Activated CD4-positive, alpha-beta T cell treated with anti-CD3 and anti-CD28 coated beads, Interleukin-2, amount 50 U/mL, for 1 hour (primary cell): ENCODE measurements at regions not wholly inside any gene's neighbourhood (a gene's known extent, or its start where the extent isn't known, plus 50 kb on each side); places are given as distances from the start of the nearest gene placed in this dataset.

Experiments used
- DNase-seq: peaks from one replicate; pipeline ENCODE4 v3.0.0-alpha.2; 2020

DNA sequence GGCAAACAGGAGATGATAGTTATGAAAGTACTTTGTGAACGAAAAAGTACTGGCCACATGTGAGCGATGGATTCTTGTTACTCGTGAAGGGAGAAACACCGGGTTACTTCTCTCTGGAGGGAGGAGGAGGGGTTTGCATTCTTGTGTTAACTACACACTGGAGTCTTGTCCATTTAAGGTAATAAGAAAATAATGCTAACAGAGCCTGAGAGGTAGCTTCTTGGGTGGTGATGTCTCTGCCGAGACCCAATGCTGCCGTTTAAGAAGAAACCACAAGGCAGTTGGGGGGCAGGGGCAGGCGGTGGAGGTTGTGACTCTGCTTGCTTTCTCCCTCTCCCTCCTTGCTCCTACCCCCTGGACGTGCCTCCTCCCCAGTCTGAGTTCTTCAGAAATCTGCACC is 100.9 kb upstream of the ROPN1 start:
- DNase-seq = no peak

DNA sequence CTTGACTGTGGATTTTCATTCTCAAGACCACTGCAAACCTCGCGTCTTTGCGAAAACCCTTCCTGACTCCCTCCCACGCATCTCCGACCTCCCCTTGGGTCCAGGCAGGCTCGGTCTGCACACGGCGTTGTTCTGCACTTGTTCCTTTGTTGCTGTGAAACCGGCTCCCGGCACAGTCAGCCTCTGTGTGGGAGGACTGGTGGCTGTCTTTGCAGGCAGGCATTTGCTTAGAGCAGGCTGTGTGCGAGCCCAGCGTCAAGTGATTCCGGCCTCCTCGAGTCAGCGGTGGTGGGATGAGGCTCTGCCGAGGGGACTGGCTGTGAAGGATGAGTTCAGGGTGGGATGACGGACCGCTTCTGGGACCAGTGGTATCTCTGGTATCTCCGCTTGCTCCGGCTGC is 102.6 kb upstream of the ROPN1 start:
- DNase-seq = no peak

DNA sequence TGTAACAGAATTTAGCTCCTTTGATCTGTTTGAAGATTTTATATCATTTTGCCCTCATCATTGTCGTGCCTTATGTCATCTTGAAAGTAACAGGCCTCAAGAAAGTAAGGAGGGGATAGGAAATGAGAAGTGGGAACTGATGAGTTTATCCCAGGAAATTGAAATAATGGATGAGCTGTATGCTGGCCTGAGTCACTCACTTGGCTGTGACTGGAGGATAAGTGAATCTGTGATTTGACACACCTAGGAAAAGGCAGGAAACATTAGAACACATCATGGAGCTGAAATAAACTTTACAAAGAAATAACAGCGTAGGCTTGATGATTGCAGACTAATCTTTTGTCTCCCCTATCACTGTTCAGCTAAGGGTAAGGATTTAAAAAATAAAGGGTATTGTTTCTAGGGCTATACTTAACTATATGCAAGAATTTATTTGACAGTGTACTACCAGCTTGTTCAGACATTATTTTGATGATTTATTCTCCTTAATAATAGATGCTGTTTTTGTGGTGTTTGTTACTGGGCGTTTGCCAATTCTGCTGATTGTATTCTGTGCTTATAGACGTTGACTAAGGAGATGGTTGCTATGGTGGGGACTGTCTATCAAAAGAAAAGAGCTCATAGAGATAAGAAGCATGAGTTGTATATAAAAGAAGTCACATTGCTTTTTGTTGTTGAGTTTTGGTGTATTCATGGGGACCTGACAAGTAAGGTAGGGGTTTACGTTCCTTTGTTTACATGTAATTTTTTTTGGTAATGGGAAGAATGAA is 105.6 kb upstream of the ROPN1 start:
- no peak for DNase-seq

DNA sequence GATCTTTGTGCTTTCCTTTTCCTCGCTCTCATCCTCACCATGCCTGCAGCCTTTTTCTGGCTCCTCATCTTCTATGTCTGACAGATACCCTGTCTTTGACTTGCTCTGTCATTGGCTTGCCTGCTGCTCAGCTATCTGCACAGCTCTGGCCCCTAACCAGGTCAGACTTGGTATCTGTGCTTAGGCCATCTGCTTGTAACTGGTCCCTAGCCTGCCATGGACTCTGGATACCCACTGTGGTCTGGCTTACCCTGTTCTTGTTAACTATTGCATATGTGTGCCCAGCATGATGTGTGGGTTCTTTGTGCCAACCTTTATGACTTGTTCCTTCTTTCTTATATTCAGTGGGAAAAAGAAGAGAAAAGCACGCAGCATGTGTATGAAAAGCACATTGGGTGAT is 109.7 kb upstream of the ROPN1 start:
- no peak for DNase-seq

DNA sequence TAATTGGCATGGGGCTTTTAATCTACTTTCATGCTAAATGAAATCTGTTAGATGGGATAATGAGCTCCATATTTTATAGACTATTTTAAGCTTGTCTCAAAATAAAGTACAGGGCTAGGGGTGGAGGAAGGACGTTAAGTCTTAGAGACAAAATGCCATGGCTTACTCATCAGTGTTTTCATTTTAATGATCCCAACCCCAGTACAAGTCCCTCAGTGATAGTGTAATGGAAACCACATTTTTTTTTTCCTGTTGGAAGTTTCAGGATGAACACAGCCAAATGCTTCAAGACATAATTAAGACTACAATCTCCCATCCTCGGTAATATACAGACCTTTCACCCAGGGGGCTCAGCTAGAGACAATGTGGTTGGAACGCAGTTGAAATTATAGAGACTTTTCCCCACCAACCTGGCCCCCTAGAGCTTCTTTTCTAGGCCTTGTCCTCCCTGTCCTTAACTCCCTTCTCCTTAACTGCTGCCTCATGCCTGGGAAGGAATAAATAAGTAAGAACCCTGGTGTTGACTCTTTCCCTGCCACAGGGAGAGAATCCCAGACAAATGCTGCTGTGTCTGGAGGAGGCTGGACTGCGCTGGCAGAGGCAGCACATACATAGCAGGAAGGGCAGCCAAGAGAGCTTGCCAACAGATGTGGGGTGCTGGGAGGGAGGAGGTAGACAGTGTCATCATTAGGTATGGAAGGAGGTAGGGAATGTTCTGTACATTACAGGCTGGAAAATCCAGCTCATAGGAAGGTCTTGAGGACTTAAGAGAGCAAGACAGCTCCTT is 115.4 kb upstream of the ROPN1 start:
- DNase-seq = no peak

- DNase-seq = no peak
Measured at GRCh38 chr3:124108446-124108845, 116.5 kb upstream of the ROPN1 start.

GRCh38 chr3:124113485-124113884 is 121.6 kb upstream of the ROPN1 start:
- no peak for DNase-seq

DNA sequence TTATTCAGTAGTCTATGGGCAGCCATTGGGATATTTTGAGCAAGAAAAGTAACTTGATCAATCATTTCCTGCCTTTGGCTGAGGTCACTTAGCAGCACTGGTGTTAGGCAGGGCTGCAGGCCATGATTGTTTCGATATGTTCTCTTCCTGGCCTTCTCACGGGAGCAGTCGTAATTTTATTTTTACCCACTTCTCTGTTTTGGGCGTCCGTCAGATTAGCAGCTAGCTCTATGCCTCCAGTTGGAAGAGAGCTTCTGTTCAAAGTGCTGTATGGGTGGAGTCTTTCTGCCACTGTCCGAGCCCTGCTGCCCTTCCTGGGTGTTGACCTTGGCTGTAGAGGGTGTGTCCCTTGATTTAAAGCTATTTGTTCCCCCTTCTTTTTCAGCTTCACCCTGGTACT is 123.4 kb upstream of the ROPN1 start:
- no peak for DNase-seq

GRCh38 chr3:124115956-124116355 is 124.0 kb upstream of the ROPN1 start:
- no peak for DNase-seq

GRCh38 chr3:124116906-124117305 is 125.0 kb upstream of the ROPN1 start:
- no peak for DNase-seq

DNA sequence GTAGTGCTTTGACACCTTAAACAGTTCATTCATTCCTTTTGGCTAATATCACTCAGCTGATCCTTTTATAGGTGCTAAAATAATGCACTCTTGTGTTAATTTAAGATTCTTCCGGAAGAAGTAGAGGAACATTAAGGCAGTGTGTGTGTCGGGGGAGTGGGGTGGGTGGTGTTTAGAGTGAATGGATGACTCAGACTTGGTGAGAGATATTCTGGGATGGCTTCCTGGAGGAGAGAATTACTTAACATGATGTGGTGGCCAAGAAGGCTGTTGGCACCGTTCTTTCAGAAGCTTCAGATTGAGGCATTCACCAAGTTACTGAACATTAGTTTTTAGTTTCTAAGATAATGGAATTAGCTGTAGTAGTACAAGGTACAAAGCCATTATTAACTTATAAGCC is 125.6 kb upstream of the ROPN1 start:
- DNase-seq = no peak

GRCh38 chr3:124118397-124118796 is 126.5 kb upstream of the ROPN1 start:
- DNase-seq = no peak

DNA sequence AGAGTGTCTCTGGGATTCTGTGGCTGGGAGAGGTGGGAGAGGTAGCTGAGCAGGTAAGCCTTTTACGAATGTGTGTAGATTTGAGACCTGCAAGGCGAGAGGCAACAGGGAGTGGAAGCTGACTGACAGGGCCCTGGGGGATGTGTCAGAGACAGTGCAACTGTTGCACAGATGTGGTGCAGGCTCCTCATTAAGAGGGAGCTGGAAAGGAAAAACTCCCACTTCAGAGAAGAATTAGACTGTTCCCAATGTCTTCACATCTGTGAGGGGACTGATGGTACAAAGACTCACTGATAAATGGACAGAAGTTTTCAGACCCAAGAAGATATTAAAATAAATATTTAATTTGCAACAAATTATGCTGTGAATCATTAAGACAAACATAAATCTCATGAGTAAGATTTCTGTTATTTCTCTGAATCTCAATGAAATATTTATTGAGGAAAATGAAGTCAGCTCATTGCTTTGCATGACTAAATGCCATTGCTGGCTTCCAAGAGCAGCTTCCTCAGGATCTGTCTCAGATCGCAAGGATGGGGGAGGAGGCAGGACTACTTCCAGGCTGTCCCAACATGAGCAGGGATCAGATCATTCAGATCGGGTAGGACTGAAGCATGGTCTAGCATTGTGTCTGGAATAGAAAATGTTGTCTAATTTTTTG is 127.3 kb upstream of the ROPN1 start:
- no peak for DNase-seq

- no peak for DNase-seq
Measured at GRCh38 chr3:124121379-124122312, 129.7 kb upstream of the ROPN1 start.

- no peak for DNase-seq
Measured at GRCh38 chr3:124125315-124125714, 133.4 kb upstream of the ROPN1 start.

GRCh38 chr3:124126436-124127023 is 134.6 kb upstream of the ROPN1 start:
- no peak for DNase-seq

DNA sequence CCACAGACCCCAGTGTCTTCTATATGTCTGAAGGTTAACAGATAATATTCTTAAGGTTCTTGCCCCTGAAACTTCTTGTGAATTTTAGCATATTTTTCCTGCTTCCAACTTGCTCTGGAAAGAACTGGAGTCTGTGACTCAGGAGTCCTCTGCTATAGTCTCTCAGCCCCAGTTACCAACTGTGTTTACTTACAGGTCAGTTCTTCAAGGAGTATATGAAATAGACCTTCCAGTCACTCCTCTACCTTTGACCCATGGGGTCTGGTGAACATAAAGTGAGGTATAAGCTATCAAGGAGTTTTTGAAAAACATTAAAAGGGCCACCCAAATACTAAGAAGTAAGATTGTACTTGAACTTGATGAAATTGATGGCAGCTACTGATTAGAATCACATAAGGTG is 139.2 kb upstream of the ROPN1 start:
- no peak for DNase-seq

DNA sequence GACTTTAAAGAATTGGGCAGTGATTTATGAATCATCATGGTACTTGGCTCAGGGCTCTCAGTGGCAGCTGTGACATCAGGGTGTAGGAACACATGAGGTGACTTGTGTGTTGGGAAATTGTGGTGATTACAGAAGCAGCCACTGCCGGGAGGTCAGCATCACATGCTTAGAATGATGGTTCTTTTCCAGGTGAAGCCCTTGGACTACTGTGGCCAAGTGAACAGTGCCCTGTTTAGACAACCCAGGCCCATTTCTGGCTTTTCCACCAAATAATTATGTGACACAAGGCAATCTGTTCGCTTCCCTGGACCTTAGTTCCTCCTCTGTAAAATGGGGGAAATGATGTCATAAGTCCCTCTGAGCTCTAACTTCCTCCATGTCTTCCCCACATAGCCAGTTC is 139.7 kb upstream of the ROPN1 start:
- no peak for DNase-seq

GRCh38 chr3:124132813-124133212 is 140.9 kb upstream of the ROPN1 start:
- DNase-seq = no peak

DNA sequence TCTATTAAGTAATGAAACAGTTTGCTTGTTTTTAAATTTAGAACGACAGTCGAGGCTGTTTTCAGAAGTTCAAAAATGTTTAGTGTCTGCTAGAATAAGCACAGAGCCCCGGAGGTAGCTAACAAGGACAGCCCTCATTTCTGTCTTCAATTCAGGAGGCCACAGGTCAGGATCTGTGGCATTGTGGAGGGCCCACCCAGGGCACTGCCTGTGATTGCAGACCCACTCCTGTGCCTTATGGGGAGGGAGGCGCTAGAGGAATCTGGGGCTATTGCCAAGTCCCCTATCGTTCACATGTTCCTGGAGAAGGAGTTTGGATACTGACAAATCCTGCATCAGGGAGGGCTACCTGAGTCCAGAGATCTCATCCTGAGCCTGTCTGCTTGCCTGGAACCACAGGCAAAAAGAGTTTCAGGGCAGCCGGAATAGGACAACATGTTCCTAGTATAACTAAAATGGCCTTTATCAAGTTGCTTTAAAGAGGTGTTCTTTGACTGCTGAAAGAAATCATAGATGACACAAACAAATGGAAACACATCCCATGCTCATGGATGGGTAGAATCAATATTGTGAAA is 141.5 kb upstream of the ROPN1 start:
- no peak for DNase-seq

GRCh38 chr3:124137216-124137615 is 145.3 kb upstream of the ROPN1 start:
- no peak for DNase-seq

- DNase-seq = no peak
Measured at GRCh38 chr3:124138148-124138547, 146.2 kb upstream of the ROPN1 start.
